ENCODE measurements at regions not wholly inside any gene's neighbourhood (a gene's known extent, or its start where the extent isn't known, plus 50 kb on each side); places are given as distances from the start of the nearest gene placed in this dataset.

- Mint-ChIP-seq H3K4me1 (peaks cover under 1 to 5% (median 4%) of the 10 kb centered on the region in 3 donors), H3K27ac (no peak overlapping the region), H3K27me3 (peaks cover 0 to 4% (median 0%) of the 10 kb centered on the region in 3 donors), H3K36me3 (no peaks in the 10 kb centered on the region), H3K9me3 (peaks cover 0 to 3% (median 0%) of the 10 kb centered on the region in 7 donors), H3K4me3 (no peak overlapping the region)
- DNase-seq (no peak), ATAC-seq (ENCODE audit: low read depth in 2 of 2) (no peak)
Measured at GRCh38 chr4:138948918-138949317, 66.7 kb upstream of the NOCT start.

GRCh38 chr4:138946306-138946705 is 69.3 kb upstream of the NOCT start:
- H3K9me3 Mint-ChIP-seq = peaks cover 0 to 3% (median 0%) of the 10 kb centered on the region in 7 donors
- peaks cover 0 to 4% (median 0%) of the 10 kb centered on the region in 3 donors for H3K27me3 Mint-ChIP-seq
- peak overlapping the region in 2 of 6 donors; percentile 5 to 21 for H3K27ac Mint-ChIP-seq
- DNase-seq = no peak
- no peak for ATAC-seq (ENCODE audit: low read depth in 2 of 2)
- H3K4me3 Mint-ChIP-seq = no peak overlapping the region
- H3K4me1 Mint-ChIP-seq = peaks cover 4 to 5% (median 4%) of the 10 kb centered on the region in 3 donors
- no peaks in the 10 kb centered on the region for H3K36me3 Mint-ChIP-seq

GRCh38 chr4:138945840-138946239 is 69.7 kb upstream of the NOCT start:
- H3K36me3 Mint-ChIP-seq = no peaks in the 10 kb centered on the region
- DNase-seq = no peak
- no peak for ATAC-seq (ENCODE audit: low read depth in 2 of 2)
- H3K4me3 Mint-ChIP-seq = no peak overlapping the region
- H3K27me3 Mint-ChIP-seq = peaks cover 0 to 4% (median 0%) of the 10 kb centered on the region in 3 donors
- peaks cover 4 to 5% (median 4%) of the 10 kb centered on the region in 3 donors for H3K4me1 Mint-ChIP-seq
- H3K27ac Mint-ChIP-seq = peak overlapping the region in 2 of 6 donors; percentile 2 to 5
- peaks cover 0 to 3% (median 0%) of the 10 kb centered on the region in 7 donors for H3K9me3 Mint-ChIP-seq

GRCh38 chr4:138945401-138945800 is 70.2 kb upstream of the NOCT start:
- Mint-ChIP-seq H3K36me3 (no peaks in the 10 kb centered on the region), H3K9me3 (peaks cover 0 to 3% (median 0%) of the 10 kb centered on the region in 7 donors), H3K27ac (no peak overlapping the region), H3K4me3 (no peak overlapping the region), H3K4me1 (peaks cover 4 to 5% (median 4%) of the 10 kb centered on the region in 3 donors), H3K27me3 (peaks cover 0 to 4% (median 0%) of the 10 kb centered on the region in 3 donors)
- no peak for ATAC-seq (ENCODE audit: low read depth in 2 of 2)
- DNase-seq = no peak

GRCh38 chr4:138943893-138944292 is 71.7 kb upstream of the NOCT start:
- peaks cover 0 to 3% (median 0%) of the 10 kb centered on the region in 7 donors for H3K9me3 Mint-ChIP-seq
- no peak for ATAC-seq (ENCODE audit: low read depth in 2 of 2)
- peak overlapping the region in 1 of 6 donors; percentile 42 for H3K27ac Mint-ChIP-seq

GRCh38 chr4:138941037-138941436 is 74.5 kb upstream of the NOCT start:
- ATAC-seq (ENCODE audit: low read depth in 2 of 2) (no peak), DNase-seq (no peak)
- no peaks in the 10 kb centered on the region for H3K9me3 Mint-ChIP-seq
- H3K36me3 Mint-ChIP-seq = no peaks in the 10 kb centered on the region
- no peak overlapping the region for H3K27ac Mint-ChIP-seq
- H3K4me1 Mint-ChIP-seq = peaks cover 4 to 5% (median 4%) of the 10 kb centered on the region in 3 donors
- no peak overlapping the region for H3K4me3 Mint-ChIP-seq
- H3K27me3 Mint-ChIP-seq = peaks cover 0 to 12% (median 10%) of the 10 kb centered on the region in 3 donors

More at GRCh38 chr4:138943893-138944292, 71.7 kb upstream of the NOCT start:
- Mint-ChIP-seq H3K4me3 (no peak overlapping the region), H3K27me3 (peaks cover 0 to 4% (median 0%) of the 10 kb centered on the region in 3 donors), H3K36me3 (no peaks in the 10 kb centered on the region), H3K4me1 (peaks cover 4 to 5% (median 4%) of the 10 kb centered on the region in 3 donors)
- no peak for DNase-seq

- H3K36me3 Mint-ChIP-seq = no peaks in the 10 kb centered on the region
- H3K27me3 Mint-ChIP-seq = peaks cover 0 to 10% (median 8%) of the 10 kb centered on the region in 3 donors
- no peak overlapping the region for H3K27ac Mint-ChIP-seq
- DNase-seq (no peak), ATAC-seq (ENCODE audit: low read depth in 2 of 2) (no peak)
- H3K9me3 Mint-ChIP-seq = no peaks in the 10 kb centered on the region
- no peak overlapping the region for H3K4me3 Mint-ChIP-seq
- peaks cover 0 to 4% (median 0%) of the 10 kb centered on the region in 3 donors for H3K4me1 Mint-ChIP-seq
Measured at GRCh38 chr4:138939960-138940359, 75.6 kb upstream of the NOCT start.

GRCh38 chr4:138938366-138938690 is 77.3 kb upstream of the NOCT start:
- Mint-ChIP-seq H3K4me1 (no peaks in the 10 kb centered on the region), H3K27me3 (peaks cover 0 to 10% (median 8%) of the 10 kb centered on the region in 3 donors)

GRCh38 chr4:138935135-138935807 is 80.3 kb upstream of the NOCT start:
- no peaks in the 10 kb centered on the region for H3K9me3 Mint-ChIP-seq
- H3K4me1 Mint-ChIP-seq = no peaks in the 10 kb centered on the region
- DNase-seq (no peak), ATAC-seq (ENCODE audit: low read depth in 2 of 2) (no peak)
- peaks cover 0 to 10% (median 8%) of the 10 kb centered on the region in 3 donors for H3K27me3 Mint-ChIP-seq
- no peak overlapping the region for H3K27ac Mint-ChIP-seq
- no peak overlapping the region for H3K4me3 Mint-ChIP-seq
- H3K36me3 Mint-ChIP-seq = no peaks in the 10 kb centered on the region

More at GRCh38 chr4:138938366-138938690, 77.3 kb upstream of the NOCT start:
- ATAC-seq (ENCODE audit: low read depth in 2 of 2) (peak in 1 of 2 donors; percentile 41), DNase-seq (no peak)
- Mint-ChIP-seq H3K36me3 (no peaks in the 10 kb centered on the region), H3K27ac (peak overlapping the region in 1 of 6 donors; percentile 33), H3K9me3 (no peaks in the 10 kb centered on the region), H3K4me3 (no peak overlapping the region)

GRCh38 chr4:138927072-138927471 is 88.5 kb upstream of the NOCT start:
- H3K27ac Mint-ChIP-seq = no peak overlapping the region
- H3K36me3 Mint-ChIP-seq = no peaks in the 10 kb centered on the region
- H3K4me1 Mint-ChIP-seq = no peaks in the 10 kb centered on the region
- DNase-seq (no peak), ATAC-seq (ENCODE audit: low read depth in 2 of 2) (no peak)
- no peak overlapping the region for H3K4me3 Mint-ChIP-seq
- H3K9me3 Mint-ChIP-seq = no peaks in the 10 kb centered on the region
- H3K27me3 Mint-ChIP-seq = peaks cover 0 to 15% (median 6%) of the 10 kb centered on the region in 3 donors

GRCh38 chr4:138925495-138925894 is 90.1 kb upstream of the NOCT start:
- no peaks in the 10 kb centered on the region for H3K4me1 Mint-ChIP-seq
- H3K27ac Mint-ChIP-seq = no peak overlapping the region
- H3K27me3 Mint-ChIP-seq = peaks cover 0 to 19% (median 7%) of the 10 kb centered on the region in 3 donors
- no peaks in the 10 kb centered on the region for H3K36me3 Mint-ChIP-seq
- no peak overlapping the region for H3K4me3 Mint-ChIP-seq
- DNase-seq (no peak), ATAC-seq (ENCODE audit: low read depth in 2 of 2) (no peak)
- no peaks in the 10 kb centered on the region for H3K9me3 Mint-ChIP-seq

- ATAC-seq (ENCODE audit: low read depth in 2 of 2) (peak; percentile 57 to 64), DNase-seq (peak; percentile 19)
- H3K36me3 Mint-ChIP-seq = peaks cover 0 to 4% of the 10 kb centered on the region in 2 donors
- H3K9me3 Mint-ChIP-seq = no peaks in the 10 kb centered on the region
- peaks cover 13 to 21% (median 18%) of the 10 kb centered on the region in 3 donors for H3K4me1 Mint-ChIP-seq
- H3K4me3 Mint-ChIP-seq = peak overlapping the region in 2 of 8 donors; percentile 7 to 22
- peak overlapping the region in 2 of 6 donors; percentile 60 to 76 for H3K27ac Mint-ChIP-seq
- H3K27me3 Mint-ChIP-seq = peaks cover 5 to 17% (median 16%) of the 10 kb centered on the region in 3 donors
Measured at GRCh38 chr4:138919094-138919936, 96.3 kb upstream of the NOCT start.

GRCh38 chr4:138918169-138918869 is 97.3 kb upstream of the NOCT start:
- H3K9me3 Mint-ChIP-seq = no peaks in the 10 kb centered on the region
- H3K4me3 Mint-ChIP-seq = no peak overlapping the region
- H3K4me1 Mint-ChIP-seq = peaks cover 13 to 21% (median 18%) of the 10 kb centered on the region in 3 donors
- H3K36me3 Mint-ChIP-seq = peaks cover 0 to 4% of the 10 kb centered on the region in 2 donors
- no peak for DNase-seq
- no peak overlapping the region for H3K27ac Mint-ChIP-seq
- ATAC-seq (ENCODE audit: low read depth in 2 of 2) = no peak
- H3K27me3 Mint-ChIP-seq = peaks cover 5 to 17% (median 16%) of the 10 kb centered on the region in 3 donors
